ENCODE measurements at regions not wholly inside any gene's neighbourhood (a gene's known extent, or its start where the extent isn't known, plus 50 kb on each side); places are given as distances from the start of the nearest gene placed in this dataset.

DNA sequence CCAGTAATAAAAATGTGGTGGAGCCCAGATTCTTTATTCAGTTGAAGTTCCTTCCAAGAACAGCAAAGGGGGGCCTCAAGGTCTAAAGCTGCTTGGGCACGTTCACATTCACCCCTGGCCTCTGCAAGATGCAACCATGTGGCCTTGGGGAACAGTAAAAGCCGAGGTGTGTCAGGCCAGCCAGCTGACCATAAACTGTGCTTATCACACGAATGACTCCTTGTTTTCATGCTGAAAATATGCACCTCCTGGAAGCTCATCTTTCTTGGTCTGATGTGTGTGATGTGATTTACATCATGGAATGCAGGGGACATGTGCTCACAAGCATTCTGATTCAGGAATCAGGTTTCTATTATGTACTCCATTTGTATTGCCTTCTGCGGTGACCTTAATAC lies 211.6 kb upstream of the MARCKS start:
- H3K4me3 ChIP-seq (ENCODE audit: low read depth, low read length): no peak overlapping the region
- no peaks in the 10 kb centered on the region for H3K27me3 ChIP-seq (replicated peaks)
- DNase-seq: peak; percentile 93
- peak overlapping the region; percentile 89 for H3K27ac ChIP-seq
- in situ Hi-C loops (cut with HindIII; ENCODE audit: low pct_ligation_motif_present, low sequenced_read_pairs): no loop called here
- TF ChIP-seq, protein P1, sequence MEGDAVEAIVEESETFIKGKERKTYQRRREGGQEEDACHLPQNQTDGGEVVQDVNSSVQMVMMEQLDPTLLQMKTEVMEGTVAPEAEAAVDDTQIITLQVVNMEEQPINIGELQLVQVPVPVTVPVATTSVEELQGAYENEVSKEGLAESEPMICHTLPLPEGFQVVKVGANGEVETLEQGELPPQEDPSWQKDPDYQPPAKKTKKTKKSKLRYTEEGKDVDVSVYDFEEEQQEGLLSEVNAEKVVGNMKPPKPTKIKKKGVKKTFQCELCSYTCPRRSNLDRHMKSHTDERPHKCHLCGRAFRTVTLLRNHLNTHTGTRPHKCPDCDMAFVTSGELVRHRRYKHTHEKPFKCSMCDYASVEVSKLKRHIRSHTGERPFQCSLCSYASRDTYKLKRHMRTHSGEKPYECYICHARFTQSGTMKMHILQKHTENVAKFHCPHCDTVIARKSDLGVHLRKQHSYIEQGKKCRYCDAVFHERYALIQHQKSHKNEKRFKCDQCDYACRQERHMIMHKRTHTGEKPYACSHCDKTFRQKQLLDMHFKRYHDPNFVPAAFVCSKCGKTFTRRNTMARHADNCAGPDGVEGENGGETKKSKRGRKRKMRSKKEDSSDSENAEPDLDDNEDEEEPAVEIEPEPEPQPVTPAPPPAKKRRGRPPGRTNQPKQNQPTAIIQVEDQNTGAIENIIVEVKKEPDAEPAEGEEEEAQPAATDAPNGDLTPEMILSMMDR (IDR thresholded peaks at IDR 0.05; ENCODE audit: low read depth, low read length, missing control alignments): no peak
- no peaks in the 10 kb centered on the region for H3K36me3 ChIP-seq (replicated peaks)

- DNase-seq: no peak
- Histone ChIP-seq H3K36me3 (replicated peaks) (no peaks in the 10 kb centered on the region), H3K27me3 (replicated peaks) (no peaks in the 10 kb centered on the region), H3K4me3 (ENCODE audit: low read depth, low read length) (no peak overlapping the region), H3K27ac (peak overlapping the region; percentile 89)
- TF ChIP-seq, protein P1 (IDR thresholded peaks at IDR 0.05; ENCODE audit: low read depth, low read length, missing control alignments): no peak
- in situ Hi-C loops (cut with HindIII; ENCODE audit: low pct_ligation_motif_present, low sequenced_read_pairs): no loop called here
These were observed 211.2 kb upstream of the MARCKS start for GRCh38 chr6:113645986-113646385.

GRCh38 chr6:113646701-113647100 lies 210.4 kb upstream of the MARCKS start:
- DNase-seq: no peak
- TF ChIP-seq, protein P1 (IDR thresholded peaks at IDR 0.05; ENCODE audit: low read depth, low read length, missing control alignments): no peak
- H3K36me3 ChIP-seq (replicated peaks): no peaks in the 10 kb centered on the region
- in situ Hi-C loops (cut with HindIII; ENCODE audit: low pct_ligation_motif_present, low sequenced_read_pairs): no loop called here
- H3K27ac ChIP-seq: no peak overlapping the region
- no peaks in the 10 kb centered on the region for H3K27me3 ChIP-seq (replicated peaks)
- no peak overlapping the region for H3K4me3 ChIP-seq (ENCODE audit: low read depth, low read length)

GRCh38 chr6:113647143-113647889 lies 209.8 kb upstream of the MARCKS start:
- TF ChIP-seq, protein P1 (IDR thresholded peaks at IDR 0.05; ENCODE audit: low read depth, low read length, missing control alignments): no peak
- Histone ChIP-seq H3K27me3 (replicated peaks) (no peaks in the 10 kb centered on the region), H3K4me3 (ENCODE audit: low read depth, low read length) (no peak overlapping the region), H3K27ac (no peak overlapping the region), H3K36me3 (replicated peaks) (no peaks in the 10 kb centered on the region)
- in situ Hi-C loops (cut with HindIII; ENCODE audit: low pct_ligation_motif_present, low sequenced_read_pairs): no loop called here
- DNase-seq: no peak

DNA sequence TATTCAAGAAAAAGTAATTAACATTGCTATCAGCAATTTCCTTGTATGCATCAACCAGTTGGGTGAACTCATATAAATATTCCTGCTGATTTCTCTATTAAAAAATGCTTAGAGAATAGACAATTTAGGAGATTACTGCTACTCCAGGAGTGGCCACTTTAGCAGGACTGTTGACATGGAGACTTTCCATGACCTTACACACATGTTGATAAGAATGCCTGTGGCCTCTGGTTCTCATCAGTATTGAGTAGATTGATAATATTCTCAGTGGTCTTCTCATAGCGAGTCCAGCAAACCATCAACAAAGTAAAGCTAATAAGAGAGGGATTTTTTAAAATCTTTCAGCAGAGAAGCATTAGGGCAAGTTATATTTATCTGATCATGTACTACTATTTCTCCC lies 208.4 kb upstream of the MARCKS start:
- DNase-seq: no peak
- Histone ChIP-seq H3K27me3 (replicated peaks) (no peaks in the 10 kb centered on the region), H3K36me3 (replicated peaks) (no peaks in the 10 kb centered on the region), H3K4me3 (ENCODE audit: low read depth, low read length) (no peak overlapping the region), H3K27ac (no peak overlapping the region)
- in situ Hi-C loops (cut with HindIII; ENCODE audit: low pct_ligation_motif_present, low sequenced_read_pairs): no loop called here
- TF ChIP-seq, protein P1 (IDR thresholded peaks at IDR 0.05; ENCODE audit: low read depth, low read length, missing control alignments): no peak

GRCh38 chr6:113649276-113649675 lies 207.9 kb upstream of the MARCKS start:
- no peak for DNase-seq
- in situ Hi-C loops (cut with HindIII; ENCODE audit: low pct_ligation_motif_present, low sequenced_read_pairs): no loop called here
- Histone ChIP-seq H3K36me3 (replicated peaks) (no peaks in the 10 kb centered on the region), H3K27me3 (replicated peaks) (no peaks in the 10 kb centered on the region), H3K4me3 (ENCODE audit: low read depth, low read length) (no peak overlapping the region), H3K27ac (no peak overlapping the region)
- TF ChIP-seq, protein P1 (IDR thresholded peaks at IDR 0.05; ENCODE audit: low read depth, low read length, missing control alignments): no peak
